GM18951 (cell line): ENCODE measurements at regions not wholly inside any gene's neighbourhood (a gene's known extent, or its start where the extent isn't known, plus 50 kb on each side); places are given as distances from the start of the nearest gene placed in this dataset.

Source experiments
- POLR2A ChIP-seq: IDR thresholded peaks from 4 replicates; pipeline ENCODE4 v1.6.1; 2011; ENCODE audit warnings: mild to moderate bottlenecking; ENCODE audit not compliant: insufficient read length, insufficient read depth; ENCODE audit errors: extremely low read depth
- in situ Hi-C: fragments of 300-500 bp; cut with MboI; formaldehyde crosslinking; loops from one replicate; pipeline ENCODE4 v1.12.0; 2022; ENCODE audit warnings: low sequenced_read_pairs, mixed read lengths, inconsistent platforms; ENCODE audit not compliant: unreplicated experiment

DNA sequence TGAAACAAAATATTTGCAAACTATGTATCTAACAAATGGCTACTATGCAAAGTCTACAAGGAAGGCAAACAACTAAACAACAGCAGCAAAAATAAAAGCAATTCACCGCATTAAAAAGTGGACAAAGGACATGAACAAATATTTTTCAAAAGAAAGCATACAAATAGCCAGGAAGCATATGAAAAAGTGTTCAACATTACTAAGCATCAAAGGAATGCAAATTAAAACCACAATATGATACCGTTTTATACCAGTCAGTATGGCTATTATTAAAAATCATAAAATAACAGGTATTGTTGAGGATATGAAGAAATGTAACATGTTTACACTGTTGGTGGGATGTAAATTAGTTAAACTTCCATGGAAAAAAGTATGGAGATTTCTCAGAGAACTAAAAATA lies 1106.7 kb downstream of the PDHA2 start:
- no peak for TF ChIP-seq POLR2A
- in situ Hi-C loops, result no loop called here

DNA sequence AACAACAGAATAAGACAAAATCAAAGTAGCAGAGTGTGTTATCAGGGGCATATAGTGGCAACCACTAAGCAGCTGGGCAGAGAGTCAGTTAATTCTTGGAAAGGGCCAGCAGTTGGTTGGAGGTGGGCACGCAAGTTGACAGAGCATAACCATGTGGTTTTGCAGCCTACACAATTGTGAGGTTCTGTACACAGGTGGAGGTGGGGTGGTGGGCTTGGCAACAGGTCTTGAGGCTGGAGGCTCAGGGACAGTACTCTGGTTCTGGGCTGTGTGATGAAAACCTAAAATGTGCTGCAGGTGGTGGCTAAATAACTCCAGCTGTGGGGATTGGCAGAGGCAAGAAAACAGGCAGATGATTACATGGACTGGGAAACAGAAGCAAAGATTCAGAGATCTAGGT lies 1112.7 kb downstream of the PDHA2 start:
- in situ Hi-C loops, result no loop called here
- TF ChIP-seq POLR2A, result no peak

DNA sequence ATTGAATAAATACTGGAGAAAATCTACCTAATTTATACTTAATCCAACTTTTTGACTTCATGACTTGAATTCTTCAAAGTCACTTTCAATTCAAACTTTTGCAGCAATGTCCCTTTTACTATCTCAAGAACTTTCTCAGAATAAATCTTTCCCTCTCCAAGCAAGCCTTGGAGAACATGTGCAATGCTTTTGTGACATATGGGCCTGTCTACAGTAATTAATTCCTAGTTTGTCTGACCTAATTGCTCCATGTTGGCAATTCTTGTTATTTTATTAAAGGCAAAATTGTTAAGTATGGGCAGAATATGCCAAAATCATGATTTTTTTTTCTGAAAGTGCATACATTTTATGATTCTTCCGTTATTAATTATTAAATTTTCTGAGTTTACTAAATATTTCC lies 1115.3 kb downstream of the PDHA2 start:
- in situ Hi-C loops, result no loop called here
- TF ChIP-seq POLR2A, result no peak

DNA sequence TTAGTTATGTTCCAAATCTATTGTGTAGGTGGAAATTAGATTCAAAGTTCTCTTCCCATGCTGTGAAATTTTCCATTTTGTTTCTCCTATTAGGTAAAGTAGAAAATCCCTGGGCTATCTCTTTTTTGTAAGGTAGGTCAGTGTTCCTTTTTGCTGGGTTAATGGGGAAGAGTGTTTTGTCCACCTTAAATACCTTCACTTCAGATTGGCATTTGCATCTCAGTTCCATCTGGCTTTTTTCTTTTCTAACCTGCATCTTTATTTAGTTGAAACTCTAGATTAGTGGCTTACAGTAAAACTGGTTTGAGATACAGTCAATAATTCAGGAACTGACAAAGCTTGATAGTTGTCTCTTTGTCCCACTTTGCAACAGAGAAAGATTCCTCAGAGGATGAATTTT lies 1115.8 kb downstream of the PDHA2 start:
- in situ Hi-C loops, result no loop called here
- no peak for TF ChIP-seq POLR2A

DNA sequence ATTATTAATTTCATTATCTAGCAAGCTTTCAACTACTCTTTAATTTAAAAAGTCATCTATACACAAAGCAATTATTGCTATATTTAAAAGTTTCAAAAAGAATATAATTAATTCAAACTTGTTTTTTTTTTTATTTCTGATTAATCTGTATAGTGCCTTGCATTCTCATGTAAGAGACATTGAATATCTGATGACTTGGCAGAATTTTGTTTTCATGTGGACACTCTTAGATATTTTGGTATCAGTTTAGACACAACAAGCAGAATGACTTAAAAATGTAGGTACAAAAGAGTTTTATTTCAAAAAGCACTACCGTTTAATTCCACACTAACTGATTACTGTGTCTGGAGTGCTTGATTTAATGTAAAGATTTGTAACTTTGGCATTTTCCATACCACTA lies 1129.6 kb downstream of the PDHA2 start:
- in situ Hi-C loops, result no loop called here
- no peak for TF ChIP-seq POLR2A

DNA sequence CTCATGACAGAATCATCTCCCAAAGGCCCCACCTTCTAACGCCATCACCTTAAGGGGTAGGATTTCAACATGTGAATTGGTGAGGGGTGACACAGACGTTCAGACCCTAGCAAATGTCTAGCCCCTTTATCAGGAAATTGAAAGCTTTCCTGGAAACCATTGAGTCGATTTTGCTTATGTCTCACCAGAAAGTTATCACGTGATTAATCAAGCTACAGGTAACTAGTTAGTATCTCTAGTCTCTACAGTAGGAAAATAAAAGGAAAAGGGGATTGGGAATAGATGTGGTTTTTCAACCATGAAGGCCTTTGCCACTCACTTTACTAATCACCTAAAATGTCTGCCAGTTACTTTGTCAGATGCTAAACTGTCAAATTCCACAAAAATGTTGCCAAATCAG lies 1133.0 kb downstream of the PDHA2 start:
- TF ChIP-seq POLR2A, result no peak
- in situ Hi-C loops, result loop anchor here (10.0 kb wide), 1 partner anchor 1188 kb away; no protein-coding TSS in a partner anchor

DNA sequence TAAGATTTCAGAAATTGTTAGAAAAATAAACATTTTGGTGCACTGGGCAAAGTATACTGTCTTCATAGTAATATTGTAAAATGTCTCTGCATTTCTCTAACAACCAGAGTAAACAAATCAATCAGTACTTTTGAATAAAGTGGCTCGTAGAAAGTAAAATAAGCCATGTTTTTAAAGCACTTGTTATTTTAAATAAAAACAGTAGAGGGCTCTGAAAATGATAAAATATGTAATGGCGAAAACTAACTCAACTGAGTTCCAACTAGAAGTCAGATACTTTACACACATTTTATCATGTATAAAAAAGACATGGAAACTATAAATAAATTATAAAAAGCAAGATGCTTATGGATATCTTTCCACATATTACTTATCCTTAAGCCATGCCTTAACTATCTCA lies 1134.4 kb downstream of the PDHA2 start:
- no peak for TF ChIP-seq POLR2A
- in situ Hi-C loops, result loop anchor here (10.0 kb wide), 1 partner anchor 1189 kb away; no protein-coding TSS in a partner anchor

DNA sequence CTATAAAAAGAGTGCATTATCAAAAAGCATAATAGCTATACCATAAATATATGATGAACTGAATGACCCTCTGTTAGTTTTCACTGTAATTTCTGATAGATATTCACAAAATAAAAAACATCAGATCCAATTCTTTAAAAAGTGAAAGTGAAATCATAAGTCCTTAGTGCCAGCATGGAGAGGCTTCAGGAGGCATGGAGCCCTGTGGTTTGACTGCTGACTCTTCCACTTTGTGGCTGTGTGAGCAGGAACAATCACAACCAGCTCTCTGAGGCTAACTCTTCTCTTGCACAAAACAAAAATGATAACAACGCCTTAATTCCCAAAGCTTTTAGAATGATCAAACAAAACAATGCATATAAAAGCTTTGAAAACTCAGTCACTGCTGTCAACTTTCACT lies 1143.9 kb downstream of the PDHA2 start:
- TF ChIP-seq POLR2A, result no peak
- in situ Hi-C loops, result no loop called here

DNA sequence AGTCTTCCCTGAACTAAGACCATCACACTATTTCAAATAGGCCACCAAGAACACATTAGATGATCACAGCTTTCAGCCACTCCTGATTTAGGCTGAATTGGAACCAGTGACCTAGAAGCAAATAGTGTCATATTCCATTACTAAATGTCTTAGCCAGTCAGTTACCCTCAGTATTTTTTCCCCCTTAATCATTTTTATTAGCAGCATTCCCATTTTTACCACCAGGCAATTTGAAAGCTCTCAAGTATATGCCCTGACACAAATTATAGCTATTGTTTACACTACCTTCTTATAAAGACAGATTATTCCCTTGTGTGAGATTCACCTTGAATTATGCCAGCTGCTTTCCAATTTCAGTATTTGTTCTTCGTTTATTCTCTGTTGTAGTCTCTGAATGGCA lies 1146.9 kb downstream of the PDHA2 start:
- no peak for TF ChIP-seq POLR2A
- in situ Hi-C loops, result no loop called here

DNA sequence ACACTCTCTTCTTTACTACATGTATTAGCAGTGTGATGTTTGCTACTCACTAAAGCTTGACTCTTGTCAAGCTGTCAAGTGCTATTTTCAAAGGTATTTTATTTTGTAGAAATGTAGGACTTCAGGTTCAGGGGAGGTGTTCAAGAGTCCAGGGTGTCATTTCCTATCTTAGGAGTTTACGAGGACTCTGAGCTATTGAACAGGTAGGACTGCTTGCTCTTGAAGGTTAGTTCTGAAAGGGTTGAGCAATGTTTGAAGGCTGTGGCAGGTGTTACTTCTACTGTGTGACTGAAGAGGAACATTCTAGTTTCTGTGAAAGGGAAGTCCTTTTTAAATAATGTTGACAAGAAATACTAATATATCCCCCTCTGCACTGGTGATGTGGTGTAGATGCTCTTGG lies 1151.2 kb downstream of the PDHA2 start:
- in situ Hi-C loops, result no loop called here
- TF ChIP-seq POLR2A, result no peak

DNA sequence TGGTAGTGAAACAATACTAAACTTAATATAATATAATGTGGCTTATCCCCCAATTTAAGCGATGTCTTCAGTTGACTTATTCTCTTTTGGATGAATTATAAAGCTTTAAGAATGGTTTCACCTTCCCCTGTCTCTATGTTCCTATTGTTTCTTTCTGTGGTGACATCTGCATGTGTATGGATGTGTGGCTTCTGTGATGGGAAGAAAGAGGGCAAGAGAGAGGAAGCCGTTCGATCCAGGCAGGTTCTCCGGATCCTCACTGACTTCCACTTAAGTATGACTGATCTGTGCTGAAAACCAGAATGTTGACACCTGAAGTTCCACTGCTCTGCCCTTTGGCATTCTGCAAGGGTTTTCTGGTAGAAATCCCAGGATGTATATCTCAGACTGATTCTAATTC lies 1150.8 kb downstream of the STPG2 start:
- in situ Hi-C loops, result no loop called here
- no peak for TF ChIP-seq POLR2A

DNA sequence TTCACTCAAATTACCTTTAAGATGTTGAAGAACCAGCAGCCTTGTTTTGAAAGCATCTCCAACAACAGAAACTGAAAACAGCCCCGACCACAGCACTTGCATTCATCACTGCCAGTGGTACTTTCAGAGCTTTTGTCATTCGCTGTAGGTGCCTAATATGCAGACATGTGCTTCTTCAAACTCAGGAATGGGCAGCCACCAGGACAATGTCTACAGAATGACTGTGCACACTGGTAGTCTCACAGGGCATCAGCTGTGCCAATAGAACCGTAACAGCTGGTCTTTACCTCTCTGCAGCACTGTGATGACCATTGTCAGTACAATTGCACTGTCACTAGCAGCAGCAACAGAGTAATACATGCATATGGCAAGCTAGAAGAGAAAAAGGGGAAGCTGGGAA lies 1149.7 kb downstream of the STPG2 start:
- TF ChIP-seq POLR2A, result no peak
- in situ Hi-C loops, result no loop called here

DNA sequence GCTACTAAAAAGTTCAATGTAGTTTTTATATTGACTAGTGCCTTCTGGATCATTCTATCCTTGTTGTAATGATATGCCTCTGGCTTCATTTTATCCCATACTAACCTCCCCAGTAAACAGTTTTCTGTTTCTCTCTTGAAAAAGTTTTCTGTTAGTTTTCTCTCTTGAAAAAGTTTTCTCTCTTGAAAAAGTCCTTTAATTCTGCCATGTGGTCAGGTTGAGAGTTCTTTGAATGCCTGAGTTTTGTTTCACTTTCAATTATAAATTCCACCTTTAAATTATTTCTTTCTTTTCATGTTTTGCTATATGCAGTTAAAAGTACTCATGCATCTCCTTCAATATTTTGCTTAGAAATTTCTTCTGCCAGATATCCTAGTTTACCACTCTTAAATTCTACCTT lies 1139.6 kb downstream of the STPG2 start:
- TF ChIP-seq POLR2A, result no peak
- in situ Hi-C loops, result no loop called here

DNA sequence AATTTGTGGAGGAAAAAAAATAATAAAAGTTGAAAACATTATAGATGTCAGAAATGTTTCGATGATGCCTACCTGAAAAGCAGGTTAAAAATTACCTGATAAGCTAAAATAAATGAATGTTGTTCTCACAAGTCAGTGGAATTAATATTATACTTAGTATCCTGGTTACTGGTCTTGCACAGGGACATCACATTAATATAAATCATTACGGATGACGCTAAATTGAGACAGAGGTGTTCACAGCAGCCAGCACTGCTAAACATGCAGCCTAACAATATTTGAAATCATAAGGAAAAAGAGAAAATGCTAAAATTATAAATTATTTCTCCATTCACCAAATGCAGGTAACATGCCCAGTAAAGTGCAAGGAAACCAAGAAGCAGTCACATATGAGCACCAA lies 1130.0 kb downstream of the STPG2 start:
- no peak for TF ChIP-seq POLR2A
- in situ Hi-C loops, result no loop called here

DNA sequence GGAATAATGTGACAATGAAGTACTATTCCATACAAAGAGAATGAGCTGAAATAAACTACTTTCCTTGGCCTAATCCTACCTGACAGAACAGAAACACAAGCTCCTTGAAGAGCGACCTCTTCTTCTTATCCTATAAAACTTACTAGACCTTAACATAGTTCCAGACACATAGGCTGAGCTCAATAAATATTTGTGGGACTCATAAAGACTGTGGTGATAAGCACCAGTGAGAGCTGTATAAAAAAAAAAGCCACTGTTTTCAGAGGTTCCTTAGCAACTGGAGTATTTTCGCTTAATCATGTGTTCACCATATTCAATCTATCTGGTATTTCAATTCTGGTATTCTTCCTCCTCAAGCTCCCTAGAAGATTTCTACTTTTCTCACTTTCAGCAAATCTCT lies 1129.6 kb downstream of the STPG2 start:
- in situ Hi-C loops, result no loop called here
- no peak for TF ChIP-seq POLR2A
